WI38 (cell line): ENCODE measurements at regions not wholly inside any gene's neighbourhood (a gene's known extent, or its start where the extent isn't known, plus 50 kb on each side); places are given as distances from the start of the nearest gene placed in this dataset.
"Not testable (repeated sequence)": the region's sequence is repeated elsewhere in the genome, so short reads cannot be mapped to it uniquely, and the experiment has no call there.

Experiments
- H3K4me3 ChIP-seq: 2 replicates; pipeline ENCODE4 v1.5.1; 2011; ENCODE audit warnings: low read depth, mild to moderate bottlenecking, control low read depth, low read length
- CTCF ChIP-seq: IDR thresholded peaks from 2 replicates; pipeline ENCODE4 v1.5.1; 2012; ENCODE audit warnings: low read depth, mild to moderate bottlenecking, control low read depth, low read length

GRCh38 chr4:130023088-130023487 lies 927.1 kb downstream of the C4orf33 start:
- TF ChIP-seq CTCF: no peak
- no peak overlapping the region for H3K4me3 ChIP-seq

GRCh38 chr4:130025701-130026100 lies 929.7 kb downstream of the C4orf33 start:
- no peak for TF ChIP-seq CTCF

GRCh38 chr4:130026185-130026584 lies 930.2 kb downstream of the C4orf33 start:
- TF ChIP-seq CTCF: no peak
- H3K4me3 ChIP-seq: no peak overlapping the region

More at GRCh38 chr4:130025701-130026100, 929.7 kb downstream of the C4orf33 start:
- no peak overlapping the region for H3K4me3 ChIP-seq

GRCh38 chr4:130027973-130028372 lies 932.0 kb downstream of the C4orf33 start:
- TF ChIP-seq CTCF: no peak
- H3K4me3 ChIP-seq: no peak overlapping the region

- TF ChIP-seq CTCF: no peak
These were observed 932.6 kb downstream of the C4orf33 start for GRCh38 chr4:130028552-130028951.

GRCh38 chr4:130029442-130029841 lies 933.5 kb downstream of the C4orf33 start:
- no peak overlapping the region for H3K4me3 ChIP-seq
- TF ChIP-seq CTCF: no peak

More at GRCh38 chr4:130028552-130028951, 932.6 kb downstream of the C4orf33 start:
- no peak overlapping the region for H3K4me3 ChIP-seq

- no peak for TF ChIP-seq CTCF
- no peak overlapping the region for H3K4me3 ChIP-seq
These were observed 935.9 kb downstream of the C4orf33 start for GRCh38 chr4:130031858-130032257.

GRCh38 chr4:130033657-130034056 lies 937.7 kb downstream of the C4orf33 start:
- H3K4me3 ChIP-seq: not testable (repeated sequence)
